GM19395 (cell line): ENCODE measurements at regions not wholly inside any gene's neighbourhood (a gene's known extent, or its start where the extent isn't known, plus 50 kb on each side); places are given as distances from the start of the nearest gene placed in this dataset.

Experiments used
- ATAC-seq: cut with Tn5 transposase; IDR thresholded peaks from one replicate; pipeline ENCODE4 v1.9.1; 2021; ENCODE audit warnings: mild to moderate bottlenecking, moderate library complexity; ENCODE audit not compliant: unreplicated experiment

DNA sequence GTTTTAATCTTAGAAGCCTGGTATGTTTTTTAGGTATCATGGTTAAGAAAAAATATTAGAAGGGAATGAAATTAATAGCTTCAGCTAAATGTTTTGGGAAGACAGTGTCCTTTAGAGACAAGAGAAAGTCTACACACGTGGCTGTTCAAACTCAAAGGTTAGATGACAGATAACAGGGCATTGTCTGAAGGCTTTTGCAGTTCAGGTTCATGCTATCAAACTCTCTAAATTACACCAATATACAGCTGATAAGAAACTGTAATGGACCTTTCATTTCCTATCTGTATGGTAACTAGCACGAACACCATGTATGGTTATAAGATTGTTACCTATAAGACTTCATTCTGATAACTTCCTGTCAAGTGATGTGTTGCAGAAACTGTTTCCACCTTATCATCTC lies 240.6 kb upstream of the MEF2C start:
- no peak for ATAC-seq

DNA sequence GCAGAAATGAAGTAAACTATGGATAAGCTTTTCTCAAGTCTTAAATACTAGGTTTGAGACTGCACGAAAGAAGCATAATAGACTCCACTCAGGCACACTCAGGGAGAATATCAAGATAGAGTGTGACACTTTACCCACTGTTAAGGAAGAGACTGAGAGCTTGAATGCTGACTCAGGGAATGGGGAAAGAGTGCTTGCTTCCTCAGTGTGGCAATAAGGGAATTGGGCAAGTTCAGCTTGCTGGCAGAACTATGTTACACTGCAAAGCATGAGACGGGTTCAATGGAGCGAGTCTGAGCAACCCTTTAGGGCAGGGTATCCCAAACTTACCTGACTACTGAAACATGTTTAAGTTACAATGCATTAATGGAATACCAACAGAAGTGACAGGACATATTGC lies 237.7 kb upstream of the MEF2C start:
- ATAC-seq = no peak

DNA sequence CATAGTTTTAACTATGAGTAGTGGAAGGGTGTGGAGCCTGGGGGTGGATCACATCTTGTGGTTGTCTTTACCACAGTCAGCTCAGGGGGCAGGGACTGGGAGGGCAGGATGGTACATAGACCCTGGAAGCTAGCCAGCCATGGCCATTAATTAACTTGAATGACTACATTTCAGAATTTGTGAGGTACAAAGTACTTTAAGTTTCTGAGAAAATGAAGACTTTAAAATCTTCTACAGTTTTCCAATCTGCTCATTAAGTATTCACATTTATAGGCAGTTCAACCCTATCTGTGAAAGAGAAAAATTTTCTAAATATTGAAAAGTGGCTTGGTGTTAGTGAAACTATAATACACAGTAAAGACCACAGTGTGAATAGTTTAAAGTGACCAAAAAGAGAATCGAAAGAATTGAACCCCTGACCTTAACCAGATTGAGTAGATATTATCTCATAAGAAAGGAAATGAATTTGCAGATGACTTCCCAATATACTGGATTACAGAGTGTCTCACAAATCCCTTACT lies 234.2 kb upstream of the MEF2C start:
- peak; percentile 95 for ATAC-seq

DNA sequence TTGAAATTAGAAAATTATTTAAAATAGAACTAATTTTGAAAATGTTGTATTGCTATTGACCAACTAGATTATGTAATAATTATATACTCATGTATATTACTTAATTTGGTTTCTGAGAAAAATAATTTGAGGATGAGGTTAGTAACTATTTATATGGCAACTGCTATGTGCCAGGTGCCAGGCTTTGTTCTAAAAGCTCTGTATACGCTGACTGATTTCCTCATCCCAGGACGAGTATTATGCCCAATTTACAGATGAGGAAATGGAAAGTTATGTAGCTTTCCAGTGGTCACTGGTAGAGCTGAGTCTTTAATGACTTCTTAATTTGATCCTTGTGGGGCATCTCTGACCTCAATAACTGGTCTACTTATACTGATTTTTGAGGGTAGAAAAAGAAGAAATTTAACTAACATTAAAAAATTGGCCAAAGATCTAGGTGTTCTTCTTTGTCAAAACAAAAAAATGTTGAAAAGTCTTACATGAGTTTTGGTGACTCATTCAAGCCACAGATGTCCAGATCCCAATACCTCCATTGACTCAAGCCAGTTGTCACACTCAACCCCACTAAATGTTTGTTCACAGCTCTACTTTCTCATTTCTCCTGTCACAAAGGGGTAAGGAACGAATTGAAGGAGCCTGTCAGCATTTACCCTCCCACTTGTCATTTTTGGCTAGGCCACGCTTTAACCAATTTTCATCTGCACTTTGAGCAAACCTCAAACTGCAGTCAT lies 228.1 kb upstream of the MEF2C start:
- no peak for ATAC-seq

DNA sequence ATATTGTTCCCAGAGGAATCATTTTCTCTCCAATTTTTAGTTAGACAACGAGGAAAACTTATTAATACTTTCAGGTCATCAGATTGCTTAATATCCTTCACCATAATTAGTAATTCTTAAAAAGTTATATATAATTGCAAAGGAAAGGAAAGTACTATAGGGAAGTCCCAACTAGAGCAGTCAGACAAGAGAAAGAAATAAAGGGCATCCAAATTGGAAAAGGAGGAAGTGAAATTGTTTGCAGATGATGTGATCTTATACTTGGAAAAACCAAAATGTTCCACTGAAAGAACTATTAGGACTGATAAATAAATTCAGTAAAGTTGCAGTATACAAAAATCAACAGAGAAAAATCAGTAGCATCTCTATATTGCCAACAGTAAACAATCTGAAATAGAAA lies 223.5 kb upstream of the MEF2C start:
- no peak for ATAC-seq

DNA sequence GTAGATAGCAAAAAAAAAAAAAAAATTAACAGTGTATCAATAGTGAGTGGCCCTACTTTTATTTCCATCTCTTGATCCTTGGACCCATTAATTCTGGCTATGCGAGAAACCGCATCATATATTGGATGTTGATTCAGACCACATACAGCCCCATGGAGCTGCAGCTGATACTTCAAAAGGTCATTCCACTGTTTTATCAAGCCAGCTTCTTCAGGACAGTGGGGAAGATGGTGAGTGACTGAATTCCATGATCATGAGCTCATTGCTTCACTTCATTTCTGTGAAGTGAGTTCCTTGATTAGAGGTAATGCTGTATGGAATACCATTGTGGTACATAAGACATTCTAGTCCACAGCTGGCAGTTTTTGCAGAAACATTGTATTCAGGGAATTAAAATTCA lies 222.9 kb upstream of the MEF2C start:
- no peak for ATAC-seq

DNA sequence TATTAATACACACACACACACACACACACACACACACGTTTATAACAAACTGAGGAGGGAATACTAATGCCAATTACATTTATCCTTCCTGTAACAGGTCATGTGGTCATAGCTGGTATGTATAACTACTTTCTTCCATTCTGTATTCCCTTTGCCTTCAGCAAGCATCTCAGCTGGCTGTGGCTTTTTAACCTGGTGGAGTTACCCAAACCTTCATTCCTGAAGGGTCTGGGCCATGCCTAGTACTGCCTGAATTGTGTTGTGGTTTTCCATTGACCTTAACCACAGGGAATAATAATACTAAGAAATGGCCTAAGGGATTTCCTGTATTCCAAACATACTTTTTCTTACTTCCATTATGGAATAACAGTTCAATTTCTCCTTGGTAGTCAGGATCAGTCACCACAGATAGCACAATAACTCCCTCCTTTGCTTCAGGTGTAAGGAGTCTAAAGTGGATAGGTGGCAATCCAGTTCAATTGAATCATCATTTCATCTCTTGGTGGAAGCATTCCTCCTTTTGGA lies 222.2 kb upstream of the MEF2C start:
- no peak for ATAC-seq

DNA sequence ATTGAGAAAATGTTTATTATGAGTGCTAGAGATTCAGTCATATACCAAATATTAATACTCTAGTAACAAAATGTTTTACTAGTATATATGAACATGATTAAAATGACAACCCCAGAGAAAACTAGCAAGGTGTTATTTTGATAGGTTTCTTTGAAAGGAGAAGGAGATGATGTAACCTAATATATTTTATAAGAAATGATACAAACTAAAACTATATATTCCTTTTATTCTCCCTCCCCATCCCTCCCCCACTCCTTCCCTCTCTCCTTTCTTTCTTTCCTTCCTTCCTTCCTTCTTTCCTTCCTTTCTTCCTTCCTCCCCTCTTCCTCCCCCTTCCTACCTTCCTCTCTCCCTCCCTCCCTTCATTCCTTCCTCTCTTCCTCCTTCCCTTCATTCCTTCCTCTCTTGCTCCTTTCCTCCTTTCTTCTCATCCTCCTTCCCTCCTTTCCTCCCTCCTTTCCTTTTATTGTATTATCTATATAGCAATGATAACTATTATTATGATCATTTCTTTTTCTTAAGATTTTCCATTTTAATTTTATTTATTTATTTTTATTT lies 215.3 kb upstream of the MEF2C start:
- ATAC-seq = no peak

DNA sequence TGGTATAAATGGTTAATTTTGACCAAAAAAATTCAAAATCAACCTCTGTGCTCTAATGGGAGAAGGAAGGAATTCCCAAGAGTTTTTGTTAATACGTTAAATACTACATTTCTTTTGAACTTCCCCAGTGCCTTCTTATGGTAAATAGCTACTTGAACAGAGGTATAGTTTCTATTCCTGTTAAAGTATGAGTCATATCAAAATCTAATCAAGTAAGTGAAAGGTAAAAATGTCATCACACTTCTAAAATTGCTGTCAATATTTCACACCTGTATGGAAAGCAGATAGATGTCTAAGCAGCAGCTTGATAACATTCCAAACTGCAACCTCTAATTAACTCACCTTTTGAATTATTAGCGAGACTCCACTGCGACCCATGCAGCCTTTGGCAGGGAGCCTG lies 214.1 kb upstream of the MEF2C start:
- peak; percentile 94 for ATAC-seq

DNA sequence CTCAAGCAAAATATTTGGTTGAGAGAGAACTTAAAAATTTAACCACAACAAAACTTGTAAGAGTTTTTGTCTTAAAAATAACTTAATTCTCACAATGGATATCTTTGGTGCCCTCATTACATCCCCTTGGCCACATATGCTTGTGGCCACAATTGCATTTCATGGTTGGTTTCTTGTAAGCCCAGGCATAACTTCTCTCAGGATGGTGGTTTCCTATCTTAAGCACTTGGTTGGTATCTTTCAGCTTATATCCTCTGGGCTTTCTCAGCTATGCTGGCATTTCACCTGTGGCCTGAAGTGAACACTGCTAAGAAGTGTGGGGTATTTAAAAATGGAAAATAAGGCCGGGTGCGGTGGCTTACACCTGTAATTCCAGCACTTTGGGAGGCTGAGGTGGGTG lies 212.4 kb upstream of the MEF2C start:
- ATAC-seq = no peak

DNA sequence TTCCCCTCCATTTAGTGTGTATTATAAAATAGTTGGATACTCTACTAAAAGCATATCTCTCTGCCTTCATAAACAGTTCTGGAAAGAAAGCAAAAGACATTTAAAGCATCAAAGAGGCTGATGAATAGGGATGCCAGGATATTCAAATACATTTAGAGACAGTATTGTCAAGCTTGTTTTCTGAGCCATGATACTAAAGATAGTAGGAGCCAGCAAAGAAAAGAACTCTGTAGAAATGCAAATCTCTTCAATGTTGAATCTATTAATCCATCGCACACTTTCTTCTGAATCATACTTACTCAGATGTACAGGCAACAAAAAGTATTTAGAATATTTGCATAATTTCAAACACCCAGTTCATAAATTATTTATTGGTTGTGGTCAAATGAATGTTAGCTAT lies 207.1 kb upstream of the MEF2C start:
- ATAC-seq = no peak

DNA sequence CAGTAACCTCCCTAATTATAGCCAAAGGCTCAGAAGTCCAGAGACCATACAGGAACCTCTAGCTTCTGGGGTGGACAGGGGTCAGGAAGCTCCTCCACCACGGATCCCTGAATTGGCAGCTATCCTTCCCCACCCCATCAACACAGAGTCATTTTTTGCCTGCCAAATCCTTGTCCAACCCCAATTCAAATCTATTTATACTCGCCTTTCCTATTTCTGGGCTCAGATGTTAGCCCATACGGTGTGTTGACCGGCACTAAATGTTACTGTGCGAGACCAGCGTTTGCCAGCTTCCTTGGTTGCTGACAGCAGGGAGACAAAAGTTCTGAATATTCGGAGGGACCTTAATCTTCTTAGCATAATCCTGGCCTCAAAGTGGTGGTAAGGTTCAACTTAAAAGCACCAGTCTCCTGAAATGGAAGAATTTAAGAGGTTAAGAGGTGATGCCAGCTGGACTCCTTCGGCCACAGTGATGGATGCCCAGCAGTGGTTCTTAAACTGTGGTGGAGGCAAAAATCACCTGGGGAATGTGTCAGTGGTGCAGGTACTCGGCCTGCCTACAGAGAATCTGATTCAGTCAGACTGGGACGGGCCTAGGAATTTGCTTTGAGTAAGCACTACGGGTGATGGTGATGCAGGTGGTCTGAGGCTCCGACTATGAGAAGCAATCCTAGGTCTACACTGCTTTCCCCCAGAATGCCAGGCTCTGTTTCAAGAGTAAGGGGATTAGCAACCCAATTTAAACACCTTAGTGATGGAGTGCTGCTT lies 204.8 kb upstream of the MEF2C start:
- no peak for ATAC-seq

DNA sequence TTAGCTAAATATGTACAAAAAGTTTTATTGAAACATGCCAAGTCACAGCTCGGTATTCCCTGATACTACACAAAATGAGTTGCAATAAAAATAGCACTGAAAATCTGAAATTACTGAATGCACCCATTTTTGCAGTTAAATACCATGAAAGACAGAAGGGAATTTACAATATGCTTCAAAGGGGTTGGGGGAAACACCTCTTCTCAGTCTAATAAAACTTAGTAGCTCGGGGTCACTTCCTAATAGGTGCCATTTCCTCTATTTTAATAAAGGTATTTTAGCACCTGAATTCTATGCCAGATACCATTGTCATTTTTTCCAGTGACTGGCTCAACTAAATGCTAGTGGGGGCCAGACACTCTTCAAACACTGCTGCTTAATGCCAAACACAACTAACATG lies 204.1 kb upstream of the MEF2C start:
- ATAC-seq = no peak

DNA sequence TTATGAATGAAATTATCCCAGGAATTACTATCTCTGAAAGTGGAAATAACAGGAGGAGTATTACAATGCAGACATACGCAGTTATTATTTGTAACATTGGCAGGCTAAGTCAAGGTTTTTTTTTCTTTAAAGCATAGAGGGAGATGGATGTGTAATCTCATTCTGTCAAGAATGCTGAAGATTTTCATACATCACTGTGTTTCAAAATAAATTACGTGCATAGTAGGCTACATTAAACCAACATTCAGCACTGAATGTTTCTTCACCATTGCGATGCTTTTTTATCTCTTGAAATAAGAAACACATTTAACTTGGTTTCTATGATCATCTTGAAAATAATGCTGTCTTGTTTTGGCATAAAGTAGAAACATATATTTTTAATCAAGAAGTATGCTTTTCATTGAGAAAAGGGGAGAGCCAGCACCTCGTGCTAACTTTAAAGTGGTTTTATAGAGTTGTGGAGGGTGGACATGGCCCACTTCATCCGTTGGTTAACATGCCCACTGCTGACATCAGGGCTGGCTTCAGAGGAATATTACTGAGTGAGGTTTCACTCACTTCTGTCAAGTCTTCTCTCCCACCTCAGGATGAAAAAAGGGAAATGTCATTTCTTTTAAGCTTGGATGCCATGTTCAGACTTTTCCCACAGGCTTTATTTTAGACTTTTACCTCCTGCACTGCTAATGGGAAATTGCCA lies 203.6 kb upstream of the MEF2C start:
- ATAC-seq = no peak

DNA sequence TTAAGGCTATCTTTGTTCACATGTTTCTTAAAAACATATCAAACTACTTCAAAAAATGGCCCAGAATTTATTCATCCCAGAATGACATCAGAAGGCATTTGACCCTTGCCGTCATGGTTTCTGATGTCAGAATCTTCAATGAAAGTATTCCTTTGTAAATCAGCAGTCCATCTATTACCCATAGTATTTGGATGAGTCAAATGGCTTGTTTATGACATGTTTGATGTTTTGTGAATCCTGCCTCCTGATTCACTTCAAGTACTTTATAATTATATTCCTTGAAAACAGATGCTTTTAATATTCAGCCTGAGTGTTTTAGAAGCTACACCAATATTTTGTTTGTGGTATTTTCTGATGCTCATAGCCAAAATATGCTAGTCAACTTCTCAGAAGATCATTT lies 200.8 kb upstream of the MEF2C start:
- no peak for ATAC-seq

DNA sequence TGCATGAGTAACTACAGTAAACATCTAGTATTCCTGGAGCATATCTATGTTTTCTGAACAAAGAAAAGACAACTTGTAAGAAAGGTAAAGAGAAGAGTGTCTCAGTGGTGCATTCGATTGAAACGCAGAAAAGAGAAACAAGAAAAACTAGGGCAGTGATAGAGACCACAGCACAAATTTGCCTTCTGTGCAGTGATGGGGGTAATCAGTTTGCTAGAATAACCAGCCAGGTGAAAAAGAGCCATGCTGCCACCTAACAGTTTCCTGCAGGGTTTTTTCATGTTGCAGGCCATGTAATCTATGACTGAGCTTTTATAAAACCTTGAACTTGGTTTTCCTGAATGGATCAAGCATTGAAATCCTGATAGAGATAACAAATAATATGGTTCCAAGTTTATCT lies 198.4 kb upstream of the MEF2C start:
- ATAC-seq = peak; percentile 89

DNA sequence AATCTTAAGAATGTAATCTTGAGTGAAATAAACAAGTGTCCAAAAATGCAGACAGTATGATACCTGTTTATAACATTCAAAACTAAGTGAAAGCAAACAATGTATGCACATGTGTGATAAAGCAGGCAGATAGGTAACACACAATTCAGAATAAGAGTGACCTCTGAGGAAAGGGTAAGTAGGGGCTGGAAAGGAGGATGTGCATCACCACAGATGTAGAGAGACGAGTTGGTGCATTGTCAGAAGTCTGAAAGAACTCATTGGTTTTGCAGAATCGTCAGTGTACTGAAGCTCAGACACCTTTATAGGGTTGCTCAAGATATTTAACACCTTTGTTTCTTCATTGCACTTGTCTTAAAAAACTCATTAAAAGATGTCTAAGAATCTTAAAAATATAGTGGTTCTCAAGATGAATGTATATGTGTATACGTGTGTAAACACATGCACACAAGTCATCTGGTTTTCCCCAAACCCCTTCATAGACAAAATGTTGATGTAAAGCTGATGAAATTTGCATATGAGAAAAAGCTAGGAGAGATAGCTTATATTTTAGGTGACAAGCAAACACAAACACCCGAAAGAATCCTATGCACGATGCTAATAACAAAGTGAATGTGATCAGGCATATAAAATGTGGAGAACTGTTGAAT lies 197.6 kb upstream of the MEF2C start:
- no peak for ATAC-seq

DNA sequence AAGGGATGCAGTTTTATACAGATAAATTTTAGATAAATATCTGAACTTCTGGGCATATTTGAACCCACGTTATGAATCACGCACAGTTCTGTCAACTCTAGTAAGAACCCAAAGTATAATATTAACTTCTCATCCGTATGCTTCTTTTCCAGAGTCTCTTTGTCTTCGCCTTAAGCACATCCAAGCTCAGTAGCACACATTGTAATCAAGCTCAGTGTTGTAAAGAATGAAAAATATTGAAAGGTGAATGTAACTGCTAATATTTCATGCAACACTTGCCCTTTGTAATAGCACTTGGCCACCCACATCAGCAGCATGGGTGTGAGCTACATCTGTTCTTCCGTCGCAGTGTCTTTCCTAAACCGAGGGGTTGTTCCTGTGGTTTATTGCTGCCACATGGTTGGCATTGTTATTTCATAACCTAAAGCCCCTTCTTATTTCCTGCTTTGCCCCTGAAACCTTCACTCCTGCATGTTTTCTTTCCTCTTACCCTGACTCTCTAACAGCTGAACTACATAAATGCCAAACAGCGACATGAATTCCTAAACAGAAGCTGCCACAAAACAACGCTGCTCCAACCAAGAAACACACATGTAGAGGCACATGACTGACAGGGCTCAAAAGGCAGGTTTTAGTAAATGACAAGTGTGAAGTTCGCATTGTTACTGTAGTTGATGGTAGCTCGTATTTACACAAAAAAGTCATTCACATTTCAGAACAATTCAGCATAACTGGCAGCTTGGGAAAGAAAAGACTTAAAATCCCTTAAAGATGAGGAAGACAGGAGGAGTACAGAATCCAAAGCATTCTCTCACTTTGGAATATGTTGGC lies 190.1 kb upstream of the MEF2C start:
- ATAC-seq = no peak

DNA sequence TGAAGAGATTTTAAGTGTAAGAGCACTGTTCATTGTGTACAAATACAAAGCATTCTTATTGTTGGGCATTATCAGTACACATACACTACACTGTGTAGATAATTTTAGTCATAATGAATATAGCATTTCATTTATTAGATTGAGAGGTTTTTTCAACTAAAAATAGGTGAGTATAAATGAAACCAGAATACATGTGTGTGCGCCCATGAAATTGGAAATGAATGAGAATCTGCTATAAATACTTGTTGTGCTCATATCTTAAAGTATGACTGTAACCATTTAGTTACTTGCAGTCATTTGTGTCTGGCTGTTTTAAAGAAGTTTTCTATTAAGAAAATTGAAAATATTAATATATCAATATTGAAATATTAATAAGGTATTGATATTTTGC lies 189.0 kb upstream of the MEF2C start:
- ATAC-seq = peak; percentile 71
